HG02852 (cell line): ENCODE measurements at regions not wholly inside any gene's neighbourhood (a gene's known extent, or its start where the extent isn't known, plus 50 kb on each side); places are given as distances from the start of the nearest gene placed in this dataset.

ENCODE experiments used
- ATAC-seq: cut with Tn5 transposase; IDR thresholded peaks from one replicate; pipeline ENCODE4 v1.9.1; 2021; ENCODE audit warnings: mild to moderate bottlenecking, moderate library complexity; ENCODE audit not compliant: unreplicated experiment

GRCh38 chr2:16117791-16118610 lies 177.7 kb downstream of the MYCN start:
- no peak for ATAC-seq

GRCh38 chr2:16117021-16117700 lies 176.8 kb downstream of the MYCN start:
- no peak for ATAC-seq

- ATAC-seq: no peak
Measured at GRCh38 chr2:16115881-16116830, 175.8 kb downstream of the MYCN start.

- ATAC-seq: no peak
Measured at GRCh38 chr2:16115291-16115690, 174.9 kb downstream of the MYCN start.

- no peak for ATAC-seq
Measured at GRCh38 chr2:16114836-16115235, 174.5 kb downstream of the MYCN start.

- ATAC-seq: no peak
Measured at GRCh38 chr2:16114070-16114469, 173.7 kb downstream of the MYCN start.

- ATAC-seq: no peak
Measured at GRCh38 chr2:16113568-16113967, 173.2 kb downstream of the MYCN start.

GRCh38 chr2:16112972-16113560 lies 172.7 kb downstream of the MYCN start:
- no peak for ATAC-seq

GRCh38 chr2:16112251-16112971 lies 172.1 kb downstream of the MYCN start:
- ATAC-seq: no peak

- no peak for ATAC-seq
Measured at GRCh38 chr2:16111838-16112210, 171.5 kb downstream of the MYCN start.

GRCh38 chr2:16109821-16110310 lies 169.5 kb downstream of the MYCN start:
- no peak for ATAC-seq

- no peak for ATAC-seq
Measured at GRCh38 chr2:16109368-16109820, 169.0 kb downstream of the MYCN start.

- no peak for ATAC-seq
Measured at GRCh38 chr2:16107246-16107645, 166.9 kb downstream of the MYCN start.

GRCh38 chr2:16106619-16107018 lies 166.3 kb downstream of the MYCN start:
- ATAC-seq: no peak

- ATAC-seq: no peak
Measured at GRCh38 chr2:16105669-16106281, 165.4 kb downstream of the MYCN start.

GRCh38 chr2:16104949-16105668 lies 164.8 kb downstream of the MYCN start:
- no peak for ATAC-seq

GRCh38 chr2:16104315-16104948 lies 164.1 kb downstream of the MYCN start:
- ATAC-seq: no peak

- no peak for ATAC-seq
Measured at GRCh38 chr2:16103614-16104314, 163.4 kb downstream of the MYCN start.
